D721Med (cell line): ENCODE measurements at regions not wholly inside any gene's neighbourhood (a gene's known extent, or its start where the extent isn't known, plus 50 kb on each side); places are given as distances from the start of the nearest gene placed in this dataset.

Experiments used
- DNase-seq: peaks from one replicate; pipeline ENCODE4 v3.0.0; 2011; ENCODE audit warnings: low spot score; ENCODE audit not compliant: insufficient read length
- FAIRE-seq: peaks from 2 replicates; lab custom pipeline; 2011; peaks lifted over from hg19 to GRCh38; lab: Jason Lieb, UNC
- TF ChIP-seq, protein P1 (sequence below): IDR thresholded peaks from 2 replicates; pipeline ENCODE4 v1.5.1; 2012; ENCODE audit warnings: mild to moderate bottlenecking, control low read depth; ENCODE audit not compliant: insufficient read depth; ENCODE audit errors: missing control alignments

DNA sequence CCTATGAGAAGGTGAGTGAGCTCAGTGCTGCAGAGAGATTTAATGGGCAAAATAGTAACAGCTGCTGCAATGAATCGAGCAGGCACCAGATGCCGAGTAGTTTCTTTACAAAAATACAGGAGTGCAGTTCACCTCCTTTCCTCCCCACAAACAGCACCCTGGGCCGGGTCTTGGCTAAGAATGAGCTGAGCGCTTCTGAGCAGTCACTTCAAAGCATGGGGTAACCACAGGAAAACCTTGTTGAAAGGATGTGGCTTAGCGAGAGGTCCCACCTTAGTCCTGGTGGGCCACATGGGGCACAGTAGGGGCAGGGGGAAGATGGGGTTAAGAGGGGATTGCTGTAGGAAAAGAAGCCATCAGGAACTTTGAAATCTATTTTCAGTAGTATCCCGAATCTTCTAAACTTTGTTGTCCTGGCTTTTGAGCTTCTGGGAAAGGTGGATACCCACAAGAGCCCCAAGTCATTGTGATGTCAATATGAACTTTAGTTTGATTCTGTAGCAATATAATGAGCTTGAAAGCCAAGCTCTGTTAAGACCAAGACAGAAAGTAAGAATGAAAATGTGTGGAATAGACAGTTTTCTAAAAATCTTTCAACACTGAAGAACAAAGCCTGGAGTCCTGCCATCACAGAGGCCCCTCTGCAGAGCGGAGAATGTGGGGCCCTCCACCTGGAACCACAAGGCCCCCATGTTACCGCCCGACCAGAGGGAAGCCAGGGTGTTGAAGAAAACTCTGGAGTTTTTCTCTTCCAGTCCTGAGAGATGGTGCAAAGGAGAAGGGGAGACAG is 101.0 kb upstream of the ZNF236 start:
- FAIRE-seq (peak; percentile 56), DNase-seq (no peak)
- TF ChIP-seq, protein P1, sequence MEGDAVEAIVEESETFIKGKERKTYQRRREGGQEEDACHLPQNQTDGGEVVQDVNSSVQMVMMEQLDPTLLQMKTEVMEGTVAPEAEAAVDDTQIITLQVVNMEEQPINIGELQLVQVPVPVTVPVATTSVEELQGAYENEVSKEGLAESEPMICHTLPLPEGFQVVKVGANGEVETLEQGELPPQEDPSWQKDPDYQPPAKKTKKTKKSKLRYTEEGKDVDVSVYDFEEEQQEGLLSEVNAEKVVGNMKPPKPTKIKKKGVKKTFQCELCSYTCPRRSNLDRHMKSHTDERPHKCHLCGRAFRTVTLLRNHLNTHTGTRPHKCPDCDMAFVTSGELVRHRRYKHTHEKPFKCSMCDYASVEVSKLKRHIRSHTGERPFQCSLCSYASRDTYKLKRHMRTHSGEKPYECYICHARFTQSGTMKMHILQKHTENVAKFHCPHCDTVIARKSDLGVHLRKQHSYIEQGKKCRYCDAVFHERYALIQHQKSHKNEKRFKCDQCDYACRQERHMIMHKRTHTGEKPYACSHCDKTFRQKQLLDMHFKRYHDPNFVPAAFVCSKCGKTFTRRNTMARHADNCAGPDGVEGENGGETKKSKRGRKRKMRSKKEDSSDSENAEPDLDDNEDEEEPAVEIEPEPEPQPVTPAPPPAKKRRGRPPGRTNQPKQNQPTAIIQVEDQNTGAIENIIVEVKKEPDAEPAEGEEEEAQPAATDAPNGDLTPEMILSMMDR = no peak

DNA sequence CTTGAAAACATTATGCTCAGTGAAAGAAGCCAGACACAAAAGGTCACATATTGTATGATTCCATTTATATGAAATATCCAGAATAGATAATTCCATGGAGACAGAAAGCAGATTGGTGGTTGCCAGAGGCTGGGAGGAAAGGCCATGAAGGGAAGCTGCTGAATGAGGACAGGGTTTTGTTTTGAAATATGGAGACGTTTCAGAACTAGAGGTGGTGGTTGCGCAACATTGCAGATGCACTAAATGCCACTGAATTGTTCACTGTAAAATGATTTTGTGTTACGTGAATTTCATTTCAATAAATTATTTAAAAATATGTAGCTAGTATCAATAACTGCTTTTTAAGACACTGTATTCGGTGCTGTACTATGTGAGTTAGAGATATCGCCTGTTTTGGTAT is 101.7 kb upstream of the ZNF236 start:
- DNase-seq (no peak), FAIRE-seq (no peak)
- TF ChIP-seq, protein P1 = no peak

DNA sequence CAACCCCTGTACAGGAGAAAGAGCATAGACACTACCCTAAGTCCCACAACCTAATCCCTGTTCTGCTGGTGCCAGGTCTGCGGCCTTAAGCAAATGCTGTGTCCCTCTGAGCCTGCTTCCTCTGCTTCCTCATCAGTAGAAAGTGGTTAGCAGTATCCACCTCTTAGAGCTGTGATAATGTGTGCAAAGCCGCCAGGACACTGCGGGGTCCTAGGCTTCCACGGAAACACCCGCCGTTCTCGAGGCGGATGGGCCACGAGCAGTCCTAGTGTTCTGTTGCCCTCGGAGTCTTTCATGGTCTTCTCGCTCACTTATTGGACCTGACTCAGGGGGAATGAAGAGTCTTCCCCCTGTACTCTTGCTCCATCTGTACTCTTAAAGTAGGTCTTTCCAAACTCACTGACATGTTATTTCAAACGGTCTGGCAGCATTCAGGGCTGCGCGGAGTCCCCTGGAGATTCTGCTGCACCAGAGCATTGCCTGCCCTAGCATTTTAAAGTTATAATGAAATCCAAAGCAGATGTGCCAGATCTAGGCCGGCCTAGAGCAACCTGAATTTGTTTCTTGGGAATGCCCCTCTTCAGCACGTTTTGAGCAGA is 107.2 kb upstream of the ZNF236 start:
- FAIRE-seq (no peak), DNase-seq (no peak)
- TF ChIP-seq, protein P1 = no peak

DNA sequence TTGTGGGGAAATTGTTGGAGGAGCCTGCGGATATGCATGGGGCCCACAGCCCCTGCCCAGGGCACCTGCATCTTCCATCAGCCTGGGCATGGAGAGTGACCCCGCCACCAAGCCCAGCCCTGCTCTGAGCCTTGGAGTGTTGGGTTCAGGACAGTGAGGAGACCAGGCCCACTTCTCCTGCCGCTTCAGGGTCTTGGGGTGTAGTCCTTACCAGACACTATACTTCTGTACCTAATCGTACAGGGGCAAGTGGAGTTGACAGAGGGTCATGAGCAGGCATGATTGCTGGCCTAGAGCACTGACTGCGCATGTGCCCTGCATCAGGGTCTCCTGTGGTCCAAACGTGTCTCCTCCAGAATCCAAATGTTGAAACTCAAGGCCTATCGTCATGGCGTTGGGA is 108.9 kb upstream of the ZNF236 start:
- TF ChIP-seq, protein P1 = no peak
- FAIRE-seq (no peak), DNase-seq (no peak)

DNA sequence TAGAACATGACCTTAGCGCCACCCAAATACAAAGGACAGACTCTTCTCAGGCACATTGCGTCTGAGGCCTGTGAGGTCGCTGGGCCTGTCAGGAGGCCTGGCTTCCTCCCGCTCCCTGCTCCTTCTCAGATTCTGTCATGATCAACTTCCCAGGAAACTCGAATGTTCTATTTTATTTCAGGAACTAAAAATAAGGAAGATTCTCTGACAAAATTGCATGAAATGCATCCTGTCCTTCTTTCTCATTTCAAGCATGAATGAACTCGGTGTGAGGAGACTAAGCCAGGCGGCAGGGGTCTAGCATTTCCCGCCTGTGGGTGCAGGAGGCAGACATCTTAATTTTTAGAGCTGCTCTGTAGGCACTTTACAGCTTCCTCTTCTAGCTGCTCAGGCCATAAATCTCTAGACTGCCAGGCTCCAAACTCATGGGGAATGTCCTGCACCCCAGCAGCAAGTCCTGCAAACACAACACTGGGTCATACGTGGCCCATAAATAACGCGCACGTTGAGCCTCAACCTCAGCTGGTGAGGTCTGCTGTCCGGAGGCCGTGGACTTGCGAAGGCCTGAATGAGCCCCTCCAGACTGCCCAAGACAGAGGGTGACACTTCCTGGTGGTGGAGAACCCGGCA is 109.7 kb upstream of the ZNF236 start:
- FAIRE-seq = peak; percentile 21
- DNase-seq = no peak
- TF ChIP-seq, protein P1 = no peak

DNA sequence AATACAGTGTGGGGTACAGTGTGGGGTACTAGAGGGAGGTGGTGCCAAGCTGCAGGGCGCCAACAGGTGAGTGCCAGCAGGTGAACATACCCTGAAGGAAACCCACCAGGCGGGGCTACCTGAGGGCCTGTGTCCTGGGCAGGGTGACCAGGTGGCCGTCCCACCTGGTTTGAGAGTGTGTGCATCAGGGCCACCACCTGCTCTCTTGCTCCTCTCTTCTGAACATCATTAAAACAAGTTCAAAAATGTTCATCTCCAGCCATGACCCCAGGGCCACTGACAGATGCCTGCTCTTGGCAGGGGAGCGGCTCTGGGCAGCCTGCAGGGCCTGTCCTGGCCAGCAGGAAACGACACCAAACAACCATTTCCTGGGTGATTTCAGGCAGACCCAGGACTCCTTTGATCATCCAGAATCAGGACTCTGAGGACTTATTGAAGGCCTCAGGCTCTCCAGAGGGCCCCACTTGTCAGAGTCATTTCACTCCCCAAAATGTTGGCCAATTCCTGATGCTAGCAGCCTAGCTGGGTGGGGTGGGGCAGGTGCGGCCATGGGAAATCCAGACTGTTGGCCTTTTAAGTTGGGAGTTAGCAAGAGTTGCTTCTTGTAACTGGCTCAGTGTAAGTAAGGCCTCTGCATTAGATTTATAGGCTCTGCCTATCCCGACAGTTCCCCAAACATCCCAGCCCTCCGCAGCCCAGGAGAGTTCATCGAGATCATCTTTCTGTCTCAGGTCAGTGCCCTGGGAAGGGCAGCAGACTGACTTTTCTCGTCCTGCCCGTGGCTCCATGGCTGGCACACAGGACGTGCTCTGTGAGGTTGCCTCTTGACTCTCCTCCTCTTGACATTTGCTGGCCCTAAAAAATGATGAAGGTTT is 111.5 kb upstream of the ZNF236 start:
- FAIRE-seq = no peak
- TF ChIP-seq, protein P1 = no peak
- no peak for DNase-seq
